ENCODE measurements at regions not wholly inside any gene's neighbourhood (a gene's known extent, or its start where the extent isn't known, plus 50 kb on each side); places are given as distances from the start of the nearest gene placed in this dataset.

- TF ChIP-seq CTCF (IDR thresholded peaks at IDR 0.05; ENCODE audit: low read length): no peak
- TF ChIP-seq EZH2 (IDR thresholded peaks at IDR 0.05; ENCODE audit: borderline replicate concordance, low read length): no peak
These were observed 62.2 kb upstream of the WLS start for GRCh38 chr1:68294367-68295066.

All from OCI-LY1 (cell line).